ENCODE measurements at regions not wholly inside any gene's neighbourhood (a gene's known extent, or its start where the extent isn't known, plus 50 kb on each side); places are given as distances from the start of the nearest gene placed in this dataset.
A peak's percentile ranks its signal among the peaks of the same experiment; 100 is the strongest.

DNA sequence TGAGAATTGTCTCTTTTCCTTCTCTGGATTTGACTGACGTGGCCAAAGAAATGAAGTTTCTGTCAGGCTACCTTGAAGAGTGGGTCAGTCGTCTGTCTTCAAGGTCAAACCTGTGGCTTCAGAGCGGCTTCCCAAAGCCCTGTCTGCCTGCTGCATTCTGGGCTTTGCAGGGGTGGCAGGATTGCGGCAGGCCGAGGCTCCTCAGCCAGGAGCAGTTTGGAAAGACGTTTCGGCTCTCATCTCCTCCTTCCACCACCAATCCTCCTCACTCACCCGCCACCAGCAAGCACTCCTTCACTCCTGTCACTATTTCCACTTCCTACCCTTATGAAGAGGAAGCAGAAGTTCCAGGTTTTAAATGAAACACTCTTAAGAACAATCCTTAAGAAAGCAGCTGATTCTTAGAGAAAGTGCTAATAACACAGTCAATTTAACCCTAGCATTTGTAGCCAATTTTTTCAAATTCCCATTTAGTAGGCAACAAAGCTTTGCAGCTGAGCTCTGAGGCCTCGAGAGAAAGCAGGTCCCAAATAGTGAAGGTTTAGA is 351.7 kb downstream of the ZNF608 start:
- intact Hi-C loops (cut with DNase I) = no loop called here
- no peak for DNase-seq (ENCODE audit: low spot score)

DNA sequence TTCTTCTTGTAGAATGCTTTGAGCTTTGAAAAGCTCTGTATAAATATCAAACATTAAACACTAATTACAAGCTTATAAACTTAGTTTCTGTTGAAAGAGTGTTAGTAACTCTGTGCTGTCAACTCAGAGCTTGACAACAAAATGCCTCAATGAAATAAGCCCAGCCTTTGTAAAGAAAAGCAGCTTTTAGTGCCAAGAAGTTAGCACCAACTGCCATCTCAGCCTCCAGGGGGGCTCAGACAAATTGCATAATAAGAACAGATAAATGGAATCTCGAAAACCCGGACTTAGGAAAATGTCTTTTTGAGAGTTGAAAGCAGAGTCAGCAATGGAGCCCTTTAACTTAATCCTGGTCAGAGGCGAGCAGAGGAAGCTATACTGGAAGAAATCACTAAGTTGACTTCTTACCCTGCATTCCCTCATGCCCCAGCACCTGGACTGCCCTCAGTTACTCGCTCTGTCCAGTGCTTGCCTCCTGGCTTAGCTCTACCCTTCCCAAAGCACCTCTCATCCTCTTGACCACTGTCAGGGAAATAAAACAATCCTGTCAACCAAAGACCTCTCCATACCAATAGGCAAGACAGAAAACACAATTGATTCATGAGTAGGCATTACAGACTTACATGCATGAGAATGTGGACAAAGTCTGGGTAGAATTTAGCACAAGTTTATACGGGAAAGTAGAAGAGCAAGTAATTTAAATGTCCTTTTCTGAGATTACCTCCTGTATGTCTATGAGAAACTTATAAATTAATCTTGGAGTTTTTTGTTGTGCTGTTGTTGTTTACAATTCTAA is 352.7 kb downstream of the ZNF608 start:
- intact Hi-C loops (cut with DNase I) = no loop called here
- no peak for DNase-seq (ENCODE audit: low spot score)

DNA sequence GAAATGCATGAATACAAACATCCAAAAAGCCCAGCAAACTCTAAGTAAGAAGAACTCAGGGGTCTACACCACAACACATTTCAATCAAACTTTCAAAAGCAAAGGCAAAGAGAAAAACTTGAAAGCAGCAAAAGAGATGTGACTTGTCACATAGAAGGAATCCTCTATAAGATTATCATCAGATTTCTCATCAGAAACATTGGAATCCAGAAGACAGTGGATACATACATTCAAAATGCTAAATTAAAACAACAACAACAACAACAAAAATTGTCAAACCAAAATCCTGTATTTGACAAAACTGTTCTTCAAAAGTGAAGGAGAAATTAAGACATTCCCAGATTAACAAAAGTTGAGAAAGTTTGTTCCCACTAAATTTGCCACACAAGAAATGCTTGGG is 362.7 kb downstream of the ZNF608 start:
- DNase-seq (ENCODE audit: low spot score) = no peak

DNA sequence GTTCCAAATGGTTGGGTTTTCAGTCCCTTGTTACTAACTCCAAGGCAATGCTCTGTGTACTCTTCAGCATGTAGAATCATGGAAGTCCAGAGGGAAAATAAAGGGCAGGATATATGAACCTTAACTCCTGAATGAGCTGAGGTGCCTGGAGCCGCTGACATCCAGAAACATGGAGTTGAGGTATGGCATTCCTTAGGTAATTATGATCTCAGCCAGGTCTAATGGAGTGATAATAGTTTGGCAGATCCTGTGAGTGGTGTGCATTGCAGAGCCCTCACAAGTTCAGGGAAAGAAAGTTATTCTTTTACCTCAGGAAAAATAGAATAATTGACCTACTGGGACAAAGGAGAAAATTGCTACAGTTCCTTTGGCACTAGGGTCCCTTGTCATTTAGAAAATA is 369.1 kb downstream of the ZNF608 start:
- DNase-seq (ENCODE audit: low spot score) = no peak
- intact Hi-C loops (cut with DNase I) = no loop called here

More for the DNA sequence above, 362.7 kb downstream of the ZNF608 start:
- intact Hi-C loops (cut with DNase I) = no loop called here

DNA sequence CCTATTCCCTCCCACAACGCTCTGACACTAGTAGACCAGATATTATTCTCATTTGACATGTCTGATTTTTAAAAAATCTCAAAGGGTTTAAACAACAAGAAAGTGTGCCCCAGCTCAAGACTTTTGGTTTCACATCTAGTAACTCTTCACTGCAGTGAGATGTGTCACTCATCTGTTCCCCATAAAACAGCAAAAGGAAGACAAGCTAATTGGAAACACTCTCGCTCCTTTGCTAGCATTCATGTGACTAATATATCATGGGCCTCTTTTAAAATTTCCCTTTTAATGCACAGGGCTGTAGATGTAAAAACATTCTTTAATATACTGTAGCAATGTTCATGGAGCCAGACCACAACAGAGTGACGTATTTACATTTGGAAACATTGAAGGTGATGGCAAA is 372.6 kb downstream of the ZNF608 start:
- intact Hi-C loops (cut with DNase I) = no loop called here
- no peak for DNase-seq (ENCODE audit: low spot score)

DNA sequence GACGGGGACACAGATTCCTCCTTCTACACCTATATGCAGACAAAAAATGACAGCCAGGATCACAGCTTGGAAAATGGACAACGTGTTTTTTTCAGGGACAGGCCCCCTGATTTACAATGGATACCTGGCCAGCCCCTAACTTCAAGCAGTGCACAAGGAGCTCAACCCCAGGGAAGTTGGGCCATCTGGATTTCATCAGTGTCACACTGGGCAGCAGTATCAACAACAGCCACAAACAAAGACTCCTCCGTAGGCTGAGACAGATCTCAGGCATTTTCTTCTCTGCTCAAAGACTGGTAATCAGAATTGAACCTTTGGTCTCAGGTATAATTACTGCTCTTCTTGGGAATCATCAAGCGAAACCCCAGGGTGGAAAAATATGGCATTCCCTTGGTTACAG is 374.0 kb downstream of the ZNF608 start:
- intact Hi-C loops (cut with DNase I) = no loop called here
- DNase-seq (ENCODE audit: low spot score) = no peak

DNA sequence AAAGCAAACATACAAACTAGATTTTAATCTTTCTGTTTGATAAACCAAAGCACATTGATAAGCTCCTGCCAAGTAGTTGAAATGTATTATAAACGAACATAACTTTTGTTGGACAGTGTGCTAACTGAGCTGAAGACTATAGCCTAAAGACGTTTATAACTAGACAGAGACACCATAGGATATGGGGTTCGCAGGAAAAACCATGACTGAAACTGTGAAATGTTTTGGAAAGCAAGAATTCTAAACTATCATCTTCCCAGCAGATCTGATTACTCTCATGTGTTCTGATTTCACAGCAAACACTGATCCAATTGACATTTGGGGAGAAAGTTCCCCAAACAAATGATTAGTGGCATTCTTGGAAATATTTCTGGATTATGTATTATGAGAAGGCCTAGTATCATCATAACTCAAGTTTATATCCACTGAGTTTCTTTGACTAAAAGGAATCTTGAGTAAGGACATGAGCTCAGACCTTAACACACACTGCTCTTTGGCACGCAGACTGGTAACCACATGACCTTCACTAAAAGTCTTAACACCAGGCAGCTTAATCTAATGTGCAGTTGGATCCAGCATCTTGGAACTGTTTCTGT is 375.2 kb downstream of the ZNF608 start:
- DNase-seq (ENCODE audit: low spot score) = peak; percentile 85
- intact Hi-C loops (cut with DNase I) = no loop called here

DNA sequence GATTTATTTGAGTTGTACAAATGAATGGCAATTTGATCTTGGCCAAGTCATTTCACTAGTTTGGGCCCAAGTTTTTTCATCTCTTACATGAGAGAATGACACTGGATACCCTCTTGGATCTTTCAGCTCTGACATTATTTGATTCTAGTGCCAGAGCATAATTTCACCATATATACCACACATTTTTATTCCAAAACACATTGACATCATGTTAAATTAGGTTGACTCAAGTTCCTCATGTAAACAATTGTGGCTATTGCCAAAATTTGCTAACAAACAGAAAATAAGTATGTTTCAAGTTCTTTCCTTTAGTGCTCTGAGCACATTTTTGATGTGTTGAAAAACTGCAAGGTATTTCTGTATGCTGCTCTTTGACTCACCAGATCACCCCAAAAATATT is 375.8 kb downstream of the ZNF608 start:
- intact Hi-C loops (cut with DNase I) = no loop called here
- no peak for DNase-seq (ENCODE audit: low spot score)

DNA sequence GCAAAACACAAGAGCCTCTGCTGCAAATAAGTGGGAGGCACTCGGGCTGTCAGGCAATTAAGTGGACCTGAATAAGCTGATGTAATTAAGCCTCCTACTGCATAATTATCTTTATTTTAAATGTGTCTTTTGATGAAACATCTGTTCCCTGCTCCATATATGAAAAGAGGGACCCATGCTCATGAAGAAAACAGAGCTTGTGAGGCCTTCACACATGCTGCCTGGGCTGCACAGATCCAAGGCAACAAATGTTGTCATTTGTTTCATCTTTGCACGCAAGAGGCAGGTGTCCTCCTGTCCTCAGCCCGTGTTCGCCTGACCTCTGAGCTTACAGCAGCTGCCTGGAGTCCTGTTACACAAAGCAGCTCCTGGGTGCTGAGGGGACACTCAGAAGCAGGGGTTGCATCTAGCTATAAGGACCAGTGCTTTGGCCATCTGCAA is 381.1 kb downstream of the ZNF608 start:
- intact Hi-C loops (cut with DNase I) = no loop called here
- DNase-seq (ENCODE audit: low spot score) = no peak

DNA sequence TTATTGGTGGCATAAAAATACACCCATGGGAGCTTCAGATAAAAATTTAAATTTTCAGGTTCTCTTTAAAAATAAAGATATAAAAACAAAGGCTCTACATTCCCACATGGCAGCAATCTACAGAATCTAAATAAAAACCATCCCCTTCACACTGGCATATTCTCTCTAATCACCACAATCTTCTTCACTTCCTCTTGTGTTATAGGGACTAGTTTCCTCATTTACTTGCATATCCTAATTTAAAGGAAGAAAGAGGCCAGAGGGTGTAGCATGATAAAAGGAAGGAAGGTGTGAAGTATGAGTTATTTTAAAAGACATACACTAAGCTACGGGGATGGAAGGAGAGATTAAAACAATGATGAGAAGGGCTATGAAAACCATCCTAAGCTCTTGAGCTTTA is 390.5 kb downstream of the ZNF608 start:
- intact Hi-C loops (cut with DNase I) = no loop called here
- DNase-seq (ENCODE audit: low spot score) = no peak

DNA sequence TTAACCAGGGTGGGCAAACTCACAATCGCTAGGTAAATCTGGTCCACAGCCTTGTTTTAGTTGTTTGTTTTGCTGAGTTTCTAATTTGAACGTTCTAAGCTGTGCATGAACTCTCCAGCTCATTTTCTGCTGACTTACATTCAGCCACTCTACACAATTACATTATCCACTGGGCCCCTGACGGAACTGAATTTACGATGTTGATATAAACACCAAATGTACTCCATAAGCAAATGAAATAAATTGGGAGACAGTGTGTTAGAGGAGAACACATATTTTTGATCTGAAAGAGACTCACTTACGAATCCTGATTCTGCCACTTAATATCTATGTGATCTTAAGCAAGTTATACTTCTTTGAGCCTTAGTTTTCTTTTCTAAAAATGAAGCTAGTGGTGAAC is 393.4 kb downstream of the ZNF608 start:
- no peak for DNase-seq (ENCODE audit: low spot score)
- intact Hi-C loops (cut with DNase I) = no loop called here

DNA sequence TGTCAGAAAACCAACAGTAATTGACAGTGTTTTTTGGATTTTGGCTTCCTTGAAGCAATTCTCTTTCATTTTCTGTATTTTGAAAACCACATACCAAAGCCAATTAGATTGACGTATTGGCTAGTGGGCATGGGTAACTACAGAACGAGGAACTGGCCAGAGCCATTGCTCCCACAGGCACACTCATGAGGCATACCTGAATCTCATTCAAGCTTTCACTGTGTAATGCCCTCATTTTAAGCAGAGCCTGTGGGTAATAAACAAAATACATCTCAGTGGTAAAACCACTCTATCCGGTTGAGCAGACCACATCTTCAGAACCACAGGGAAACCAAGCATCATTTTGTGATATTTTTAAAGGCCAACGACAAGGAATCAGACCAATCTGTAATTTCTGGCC is 394.1 kb downstream of the ZNF608 start:
- no peak for DNase-seq (ENCODE audit: low spot score)
- intact Hi-C loops (cut with DNase I) = no loop called here

DNA sequence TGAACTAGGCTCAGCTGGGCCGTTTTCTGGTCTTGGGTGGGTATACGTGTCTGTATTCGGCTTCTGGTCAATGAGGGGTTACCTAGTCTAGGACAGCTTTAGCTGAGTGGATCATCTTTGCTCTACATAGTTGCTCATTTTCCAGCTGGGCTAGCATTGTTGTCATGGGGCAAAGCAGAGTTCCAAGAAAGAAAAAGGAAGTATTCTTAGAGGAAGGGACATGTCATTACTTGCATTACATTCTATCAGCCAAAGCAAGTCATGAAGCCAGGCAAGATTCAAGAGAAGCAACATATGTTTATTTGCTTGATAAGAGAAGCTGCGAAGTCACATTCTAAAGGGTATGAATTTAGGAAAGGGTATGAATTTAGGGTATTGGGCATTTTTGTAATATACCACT is 396.5 kb downstream of the ZNF608 start:
- DNase-seq (ENCODE audit: low spot score) = no peak
- intact Hi-C loops (cut with DNase I) = no loop called here

DNA sequence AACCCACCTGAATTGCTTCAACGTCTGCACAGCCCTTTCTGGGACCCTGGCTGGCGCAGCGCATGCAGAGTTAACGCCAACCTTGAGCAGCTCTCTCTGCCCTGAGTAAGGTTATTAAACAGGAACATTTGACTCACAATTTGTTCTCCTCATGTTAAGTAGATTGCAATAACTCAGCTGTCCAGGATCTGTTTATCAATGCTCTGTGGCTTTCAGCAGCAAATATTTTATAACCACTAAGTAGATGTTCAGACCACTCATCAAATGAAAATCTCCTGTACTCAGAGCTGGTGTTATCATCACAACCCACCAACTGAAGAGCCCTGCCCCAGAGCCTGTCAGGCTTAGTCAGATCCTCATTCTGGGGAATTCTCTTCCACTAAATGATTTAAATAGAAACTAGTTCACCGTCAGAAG is 403.0 kb downstream of the ZNF608 start:
- no peak for DNase-seq (ENCODE audit: low spot score)
- intact Hi-C loops (cut with DNase I) = no loop called here

DNA sequence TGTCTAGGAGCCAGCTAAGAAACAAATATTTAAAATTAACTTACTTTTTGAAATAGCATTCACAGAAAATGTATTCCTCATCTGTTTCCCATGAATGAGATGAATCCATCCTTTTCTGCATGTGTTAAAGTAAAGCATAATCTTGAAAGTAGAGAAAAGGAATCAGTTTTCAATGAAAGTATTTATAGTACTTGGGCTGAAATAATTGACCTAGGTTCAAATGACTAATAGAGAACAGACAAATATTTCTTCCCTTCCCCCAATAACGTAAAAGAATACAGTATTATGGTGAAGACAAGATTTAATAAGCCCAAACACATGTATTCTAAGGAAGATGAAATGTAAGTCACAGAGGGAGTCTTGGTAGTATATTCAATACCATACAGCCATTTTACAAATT is 403.5 kb downstream of the ZNF608 start:
- intact Hi-C loops (cut with DNase I) = no loop called here

DNA sequence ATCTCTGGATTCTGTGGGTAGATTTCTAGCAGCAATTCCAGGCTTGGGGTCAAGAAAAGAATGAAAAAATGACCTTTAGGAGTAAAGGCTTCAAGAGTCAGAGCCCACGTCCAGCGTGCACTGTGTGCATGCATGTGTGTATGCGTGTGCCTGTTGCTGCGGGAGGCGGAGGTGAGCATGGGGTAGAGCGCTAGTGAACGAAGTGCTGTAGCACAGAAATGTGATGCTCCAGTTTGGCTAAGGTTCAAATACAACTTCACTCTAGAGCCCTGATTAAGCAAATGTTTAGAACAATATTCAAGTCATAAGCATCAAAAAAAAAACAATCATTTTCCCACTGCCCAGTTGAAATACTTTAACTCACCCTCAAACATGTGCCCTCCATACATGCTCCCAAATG is 403.9 kb downstream of the ZNF608 start:
- DNase-seq (ENCODE audit: low spot score) = no peak
- intact Hi-C loops (cut with DNase I) = no loop called here

More for the DNA sequence above, 403.5 kb downstream of the ZNF608 start:
- no peak for DNase-seq (ENCODE audit: low spot score)

DNA sequence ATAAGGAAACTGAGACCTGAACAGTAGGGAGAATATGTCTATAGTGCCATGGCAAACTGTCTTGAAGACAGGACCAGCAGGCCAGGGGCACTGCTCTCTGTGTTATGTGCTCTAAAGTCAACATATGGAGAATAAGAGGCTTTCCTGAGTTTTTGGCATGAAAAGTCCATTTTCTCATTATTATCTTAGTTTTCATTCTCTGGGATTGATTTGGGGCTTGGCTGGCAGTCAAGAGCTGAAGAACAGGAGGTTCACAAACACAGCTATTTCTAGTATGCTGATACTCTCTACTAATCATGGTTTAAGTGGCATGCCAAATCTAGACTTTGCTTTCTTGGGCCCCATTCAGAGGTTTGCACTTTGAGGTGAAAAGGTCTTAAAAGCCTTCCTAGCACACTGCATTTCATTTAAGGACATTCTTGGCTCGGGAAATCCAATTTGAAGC is 404.4 kb downstream of the ZNF608 start:
- no peak for DNase-seq (ENCODE audit: low spot score)
- intact Hi-C loops (cut with DNase I) = no loop called here

DNA sequence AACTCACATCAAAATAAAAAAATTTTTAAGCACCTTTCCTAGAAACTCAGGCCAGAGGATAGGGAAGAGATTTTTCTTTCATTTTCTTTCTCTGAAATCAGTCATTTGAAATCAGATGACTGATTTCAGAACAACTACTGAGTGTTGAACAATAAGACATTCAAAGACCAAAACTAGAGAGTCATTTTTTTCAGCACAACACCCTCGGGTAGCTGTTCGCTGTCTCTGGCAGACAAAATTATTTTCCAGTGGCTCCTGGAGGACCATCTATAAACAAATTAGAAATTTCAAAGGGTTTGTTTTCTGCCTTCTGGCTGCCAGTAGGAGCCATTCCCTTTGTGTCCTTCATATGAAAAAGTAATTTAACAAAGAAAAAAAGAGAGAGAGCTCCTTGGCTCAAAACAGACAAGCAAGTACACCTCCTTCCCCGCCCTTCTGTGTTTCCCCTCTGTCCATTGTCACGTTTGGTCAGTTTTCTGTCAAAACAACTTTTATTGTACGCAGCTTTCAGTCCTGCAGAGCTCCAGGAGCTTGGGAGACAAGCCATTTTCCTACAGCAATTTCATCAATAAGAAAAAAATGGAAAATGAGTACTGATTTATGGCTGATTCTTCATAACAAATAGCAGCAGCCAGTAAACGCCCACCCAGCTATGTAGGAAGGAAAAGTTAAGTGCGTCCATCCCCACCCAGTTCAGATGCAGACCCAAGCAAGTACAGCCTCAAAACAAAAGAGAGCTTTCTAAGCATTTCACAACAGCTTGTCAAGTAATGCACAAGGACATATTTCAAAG is 405.2 kb downstream of the ZNF608 start:
- intact Hi-C loops (cut with DNase I) = no loop called here
- no peak for DNase-seq (ENCODE audit: low spot score)

DNA sequence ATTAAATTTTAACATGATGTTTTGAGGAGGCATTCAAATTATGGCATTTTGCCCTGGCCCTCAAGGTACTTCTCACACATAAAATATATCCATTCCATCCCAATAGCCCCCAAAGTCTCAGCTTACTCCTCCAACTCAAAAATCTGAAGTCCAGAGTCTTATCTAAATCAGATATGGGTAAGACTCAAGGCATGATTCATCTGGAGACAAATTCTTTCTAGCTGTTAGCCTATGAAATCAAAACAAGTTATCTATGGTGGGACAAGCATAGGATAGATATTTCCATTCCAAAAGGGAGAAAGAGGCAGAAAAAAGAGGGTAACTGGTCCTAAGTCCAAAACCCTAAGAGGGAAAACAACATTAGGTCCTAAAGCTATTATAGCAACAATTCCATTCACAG is 408.4 kb downstream of the ZNF608 start:
- intact Hi-C loops (cut with DNase I) = no loop called here
- DNase-seq (ENCODE audit: low spot score) = no peak

DNA sequence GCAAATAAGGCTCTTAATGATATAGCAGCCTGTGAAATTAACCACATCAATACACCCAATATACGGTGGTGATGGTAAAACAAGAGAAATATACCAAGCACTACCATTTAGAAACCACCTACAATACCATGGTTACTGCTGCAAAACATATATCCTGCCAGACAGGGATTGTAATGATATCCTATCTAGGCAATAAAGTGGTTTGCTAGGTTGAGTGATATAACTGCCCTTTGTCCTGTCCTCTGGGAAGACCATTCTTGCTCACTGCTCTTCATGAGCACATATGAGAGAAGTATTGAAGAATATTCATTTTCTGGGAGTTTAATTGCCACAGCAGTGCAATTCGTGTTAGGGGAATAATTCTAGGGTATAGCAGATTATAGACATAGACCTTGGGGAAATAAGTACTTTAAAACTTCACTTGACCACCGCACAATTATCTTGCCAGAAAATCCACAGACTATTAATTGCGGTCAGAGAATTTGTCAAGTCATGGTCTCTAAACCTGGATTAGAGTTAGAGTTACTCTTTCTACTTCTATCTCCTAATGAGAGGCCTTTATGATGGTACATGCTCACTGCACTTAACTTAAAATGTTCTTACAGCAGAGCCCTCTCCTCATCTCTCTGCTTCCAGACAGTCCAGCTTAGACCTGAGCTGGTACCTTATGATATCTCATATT is 413.0 kb downstream of the ZNF608 start:
- DNase-seq (ENCODE audit: low spot score) = no peak
- intact Hi-C loops (cut with DNase I) = no loop called here
